ENCODE measurements at regions not wholly inside any gene's neighbourhood (a gene's known extent, or its start where the extent isn't known, plus 50 kb on each side); places are given as distances from the start of the nearest gene placed in this dataset.
"Not testable (repeated sequence)": the region's sequence is repeated elsewhere in the genome, so short reads cannot be mapped to it uniquely, and the experiment has no call there.

- no peak for DNase-seq (ENCODE audit: low spot score)
Measured at GRCh38 chr21:22288885-22289499, 1290.8 kb downstream of the NCAM2 start.

- DNase-seq (ENCODE audit: low spot score): no peak
Measured at GRCh38 chr21:22292144-22292543, 1293.9 kb downstream of the NCAM2 start.

GRCh38 chr21:22297575-22297974 lies 1299.4 kb downstream of the NCAM2 start:
- no peak for DNase-seq (ENCODE audit: low spot score)

- DNase-seq (ENCODE audit: low spot score): no peak
Measured at GRCh38 chr21:22311741-22312462, 1313.7 kb downstream of the NCAM2 start.

- no peak for DNase-seq (ENCODE audit: low spot score)
Measured at GRCh38 chr21:22314963-22315362, 1316.8 kb downstream of the NCAM2 start.

GRCh38 chr21:22319435-22319834 lies 1321.2 kb downstream of the NCAM2 start:
- DNase-seq (ENCODE audit: low spot score): no peak

GRCh38 chr21:22342889-22343288 lies 1344.7 kb downstream of the NCAM2 start:
- DNase-seq (ENCODE audit: low spot score): no peak

GRCh38 chr21:22343303-22343702 lies 1345.1 kb downstream of the NCAM2 start:
- no peak for DNase-seq (ENCODE audit: low spot score)

- no peak for DNase-seq (ENCODE audit: low spot score)
Measured at GRCh38 chr21:22343721-22344120, 1345.5 kb downstream of the NCAM2 start.

GRCh38 chr21:22345624-22346023 lies 1347.4 kb downstream of the NCAM2 start:
- no peak for DNase-seq (ENCODE audit: low spot score)

GRCh38 chr21:22346576-22346975 lies 1348.4 kb downstream of the NCAM2 start:
- DNase-seq (ENCODE audit: low spot score): no peak

GRCh38 chr21:22351076-22351475 lies 1352.9 kb downstream of the NCAM2 start:
- no peak for DNase-seq (ENCODE audit: low spot score)

GRCh38 chr21:22352088-22352487 lies 1353.9 kb downstream of the NCAM2 start:
- DNase-seq (ENCODE audit: low spot score): no peak

GRCh38 chr21:22355949-22356348 lies 1357.7 kb downstream of the NCAM2 start:
- no peak for DNase-seq (ENCODE audit: low spot score)

GRCh38 chr21:22356663-22357062 lies 1358.5 kb downstream of the NCAM2 start:
- DNase-seq (ENCODE audit: low spot score): no peak

- DNase-seq (ENCODE audit: low spot score): not testable (repeated sequence)
Measured at GRCh38 chr21:22359599-22359998, 1361.4 kb downstream of the NCAM2 start.

- DNase-seq (ENCODE audit: low spot score): no peak
Measured at GRCh38 chr21:22363504-22363903, 1365.3 kb downstream of the NCAM2 start.

GRCh38 chr21:22364163-22364562 lies 1366.0 kb downstream of the NCAM2 start:
- DNase-seq (ENCODE audit: low spot score): no peak

- no peak for DNase-seq (ENCODE audit: low spot score)
Measured at GRCh38 chr21:22374218-22374969, 1376.2 kb downstream of the NCAM2 start.

GRCh38 chr21:22377795-22378194 lies 1379.6 kb downstream of the NCAM2 start:
- not testable (repeated sequence) for DNase-seq (ENCODE audit: low spot score)

- no peak for DNase-seq (ENCODE audit: low spot score)
Measured at GRCh38 chr21:22393324-22393723, 1395.1 kb downstream of the NCAM2 start.

- DNase-seq (ENCODE audit: low spot score): no peak
Measured at GRCh38 chr21:22395965-22396364, 1397.8 kb downstream of the NCAM2 start.
